ENCODE measurements at regions not wholly inside any gene's neighbourhood (a gene's known extent, or its start where the extent isn't known, plus 50 kb on each side); places are given as distances from the start of the nearest gene placed in this dataset.
A peak's percentile ranks its signal among the peaks of the same experiment; 100 is the strongest.

DNA sequence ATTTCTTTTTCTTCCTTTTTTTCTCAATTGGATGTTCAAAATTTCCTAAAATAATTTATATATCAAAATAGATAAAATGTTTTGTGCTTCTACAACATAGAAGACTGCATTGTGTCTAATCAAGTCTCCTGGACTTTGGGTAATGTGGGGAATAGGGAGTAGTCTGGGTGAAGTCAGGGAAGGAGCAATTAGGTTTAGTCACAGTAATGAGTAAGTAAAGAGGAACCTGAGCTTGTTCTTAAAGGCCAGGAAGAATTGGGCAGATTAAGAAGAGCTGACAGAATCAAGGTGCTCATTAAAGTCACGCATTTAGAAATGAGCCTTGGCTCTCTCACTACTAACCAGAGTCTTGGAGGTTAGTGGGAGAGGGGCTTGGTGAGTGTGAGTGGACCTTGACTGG, 233.3 kb upstream of the SSTR1 start:
- no peak overlapping the region for H3K4me2 ChIP-seq (ENCODE audit: low read depth, low read length, poor library complexity, severe bottlenecking)
- H3K4me3 ChIP-seq (ENCODE audit: low read length, poor library complexity, severe bottlenecking), result no peak overlapping the region
- H3K27me3 ChIP-seq (ENCODE audit: insufficient read depth, low read length, poor library complexity, severe bottlenecking), result no peaks in the 10 kb centered on the region
- no peak for TF ChIP-seq CTCF (conservative IDR thresholded peaks at IDR 0.05; ENCODE audit: low read length)
- no peak for TF ChIP-seq EZH2phosphoT487 (IDR thresholded peaks at IDR 0.05; ENCODE audit: borderline replicate concordance)
- H2AFZ ChIP-seq (ENCODE audit: low read length), result no peak overlapping the region
- no peaks in the 10 kb centered on the region for H3K9me2 ChIP-seq (replicated peaks; ENCODE audit: low read depth, low read length)
- H3K9me3 ChIP-seq (ENCODE audit: insufficient read depth, low read depth, low read length), result no peaks in the 10 kb centered on the region
- no peak overlapping the region for H3K9ac ChIP-seq (ENCODE audit: low read depth, low read length, poor library complexity, severe bottlenecking)
- H3K36me3 ChIP-seq (ENCODE audit: insufficient read depth, low read length), result no peaks in the 10 kb centered on the region
- H4K20me1 ChIP-seq (ENCODE audit: insufficient read depth, low read length, poor library complexity, severe bottlenecking), result no peaks in the 10 kb centered on the region
- H3K79me2 ChIP-seq (ENCODE audit: insufficient read depth, low read length), result no peaks in the 10 kb centered on the region
- no peaks in the 10 kb centered on the region for H3F3A ChIP-seq (ENCODE audit: low read depth)
- H3K4me1 ChIP-seq (ENCODE audit: insufficient read depth, low read length, poor library complexity, severe bottlenecking), result peaks cover 15% of the 10 kb centered on the region

- Histone ChIP-seq H2AFZ (ENCODE audit: low read length) (no peak overlapping the region), H3K27me3 (ENCODE audit: insufficient read depth, low read length, poor library complexity, severe bottlenecking) (no peaks in the 10 kb centered on the region), H3F3A (ENCODE audit: low read depth) (no peaks in the 10 kb centered on the region), H3K9me3 (ENCODE audit: insufficient read depth, low read depth, low read length) (peaks cover 10% of the 10 kb centered on the region; the same call in 1 of the 2 replicates), H3K36me3 (ENCODE audit: insufficient read depth, low read length) (no peaks in the 10 kb centered on the region), H3K79me2 (ENCODE audit: insufficient read depth, low read length) (no peaks in the 10 kb centered on the region), H3K9ac (ENCODE audit: low read depth, low read length, poor library complexity, severe bottlenecking) (no peak overlapping the region), H4K20me1 (ENCODE audit: insufficient read depth, low read length, poor library complexity, severe bottlenecking) (no peaks in the 10 kb centered on the region), H3K9me2 (replicated peaks; ENCODE audit: low read depth, low read length) (no peaks in the 10 kb centered on the region), H3K4me1 (ENCODE audit: insufficient read depth, low read length, poor library complexity, severe bottlenecking) (peaks cover 4% of the 10 kb centered on the region), H3K4me3 (ENCODE audit: low read length, poor library complexity, severe bottlenecking) (no peak overlapping the region), H3K4me2 (ENCODE audit: low read depth, low read length, poor library complexity, severe bottlenecking) (no peak overlapping the region)
- no peak for TF ChIP-seq CTCF (conservative IDR thresholded peaks at IDR 0.05; ENCODE audit: low read length)
- no peak for TF ChIP-seq EZH2phosphoT487 (IDR thresholded peaks at IDR 0.05; ENCODE audit: borderline replicate concordance)
Measured at GRCh38 chr14:37977481-37977880, 230.2 kb upstream of the SSTR1 start.

- TF ChIP-seq EZH2phosphoT487 (IDR thresholded peaks at IDR 0.05; ENCODE audit: borderline replicate concordance) (no peak), CTCF (conservative IDR thresholded peaks at IDR 0.05; ENCODE audit: low read length) (peak; percentile 86)
- no peak overlapping the region for H3K4me2 ChIP-seq (ENCODE audit: low read depth, low read length, poor library complexity, severe bottlenecking)
- peak overlapping the region; percentile 7; the same call in 1 of the 2 replicates for H2AFZ ChIP-seq (ENCODE audit: low read length)
Measured at GRCh38 chr14:37985826-37986470, 221.8 kb upstream of the SSTR1 start.

More at GRCh38 chr14:37985826-37986470, 221.8 kb upstream of the SSTR1 start:
- Histone ChIP-seq H3F3A (ENCODE audit: low read depth) (no peaks in the 10 kb centered on the region), H3K27me3 (ENCODE audit: insufficient read depth, low read length, poor library complexity, severe bottlenecking) (no peaks in the 10 kb centered on the region), H3K9me2 (replicated peaks; ENCODE audit: low read depth, low read length) (no peaks in the 10 kb centered on the region), H3K36me3 (ENCODE audit: insufficient read depth, low read length) (no peaks in the 10 kb centered on the region), H3K4me1 (ENCODE audit: insufficient read depth, low read length, poor library complexity, severe bottlenecking) (no peaks in the 10 kb centered on the region), H3K9me3 (ENCODE audit: insufficient read depth, low read depth, low read length) (peaks cover 10% of the 10 kb centered on the region; the same call in 1 of the 2 replicates), H4K20me1 (ENCODE audit: insufficient read depth, low read length, poor library complexity, severe bottlenecking) (no peaks in the 10 kb centered on the region), H3K4me3 (ENCODE audit: low read length, poor library complexity, severe bottlenecking) (no peak overlapping the region), H3K79me2 (ENCODE audit: insufficient read depth, low read length) (no peaks in the 10 kb centered on the region), H3K9ac (ENCODE audit: low read depth, low read length, poor library complexity, severe bottlenecking) (no peak overlapping the region)

Measured in Loucy (cell line).